Kidney (tissue), 13 donors: ENCODE measurements at regions not wholly inside any gene's neighbourhood (a gene's known extent, or its start where the extent isn't known, plus 50 kb on each side); places are given as distances from the start of the nearest gene placed in this dataset.

Source experiments
- DNase-seq, 5 donors: peaks; one replicate each; pipeline ENCODE4 v3.0.0-alpha.2; 2013 to 2020
- FAIRE-seq: peaks from 2 replicates; lab custom pipeline; 2012; peaks lifted over from hg19 to GRCh38; lab: Jason Lieb, UNC
- H3K27ac ChIP-seq, 2 donors: one replicate each; pipeline ENCODE4 v1.7.0; 2013; ENCODE audit warnings: low read depth in 2 of 2, low read length in 2 of 2, inconsistent platforms in 1 of 2
- H3K27me3 ChIP-seq: one replicate; pipeline ENCODE4 v1.7.1; 2013; ENCODE audit warnings: low read length, inconsistent platforms; ENCODE audit not compliant: control insufficient read depth, insufficient read depth
- H3K36me3 ChIP-seq, 3 donors: one replicate each; pipeline versions ENCODE4 v1.7.0 to v1.7.1; 2013; ENCODE audit warnings: low read length in 3 of 3, control low read depth in 1 of 3, inconsistent platforms in 1 of 3; ENCODE audit not compliant: insufficient read depth in 3 of 3, control insufficient read depth in 2 of 3
- H3K4me1 ChIP-seq, 3 donors: one replicate each; pipeline versions ENCODE4 v1.7.0 to v1.7.1; 2013; ENCODE audit warnings: low read length in 3 of 3, inconsistent platforms in 1 of 3, low read depth in 1 of 3; ENCODE audit not compliant: control insufficient read depth in 2 of 3, insufficient read depth in 2 of 3
- H3K4me3 ChIP-seq, 3 donors: one replicate each; pipeline versions ENCODE4 v1.7.0 to v1.8.1; 2013; ENCODE audit warnings: low read length in 3 of 3, control low read depth in 1 of 3, inconsistent platforms in 1 of 3
- H3K9ac ChIP-seq, 3 donors: one replicate each; pipeline versions ENCODE4 v1.7.0 to v1.7.1; 2013; ENCODE audit warnings: low read length in 3 of 3, control low read depth in 1 of 3, inconsistent platforms in 1 of 3
- H3K9me3 ChIP-seq, 3 donors: one replicate each; pipeline versions ENCODE4 v1.7.0 to v1.7.1; 2013; ENCODE audit warnings: low read length in 3 of 3, control low read depth in 1 of 3, inconsistent platforms in 1 of 3; ENCODE audit not compliant: control insufficient read depth in 2 of 3, insufficient read depth in 1 of 3
- CTCF ChIP-seq: IDR thresholded peaks from 3 replicates; pipeline ENCODE4 v1.5.1; 2012; ENCODE audit warnings: mild to moderate bottlenecking, moderate library complexity, borderline replicate concordance; ENCODE audit not compliant: insufficient read depth; ENCODE audit errors: extremely low read depth
- intact Hi-C: fragments of 100-400 bp; cut with DNase I; formaldehyde crosslinking; loops from one replicate; pipeline ENCODE4 v1.11.1; 2022
- donor health status: control.
- donor health status: control.
- donor health status: control.
- donor health status: control.
- donor health status: control.
- donor health status: DM: yes; HTN: yes; CAD: no.
- donor health status: Normal renal cell carcinoma (clear cell type).

DNA sequence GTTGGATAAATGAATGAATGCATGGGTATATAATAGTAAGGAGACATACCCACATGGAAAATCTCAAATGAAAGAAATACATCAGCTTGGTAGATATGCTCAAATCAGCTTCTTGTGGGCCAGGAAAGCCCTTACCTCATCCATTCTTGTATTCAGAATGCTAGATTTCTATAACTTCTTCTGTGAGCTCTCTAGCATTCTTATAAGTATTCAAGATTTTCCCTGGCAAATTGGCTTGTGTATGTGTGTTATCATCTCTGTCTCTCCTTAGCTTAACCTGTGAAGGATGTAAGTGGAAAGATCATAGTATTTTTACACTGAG lies 100.8 kb downstream of the OR2B2 start:
- no peaks in the 10 kb centered on the region for H3K27me3 ChIP-seq
- H3K9me3 ChIP-seq: no peaks in the 10 kb centered on the region
- no peak for DNase-seq
- TF ChIP-seq CTCF: no peak
- H3K36me3 ChIP-seq: no peaks in the 10 kb centered on the region
- peak overlapping the region in 1 of 3 donors; percentile 19 for H3K4me3 ChIP-seq
- peak overlapping the region in 1 of 3 donors; percentile 8 for H3K9ac ChIP-seq
- FAIRE-seq: no peak
- no peak overlapping the region for H3K27ac ChIP-seq
- intact Hi-C loops: no loop called here
- peaks cover 5% of the 10 kb centered on the region in 3 donors for H3K4me1 ChIP-seq

GRCh38 chr6:27810768-27811450 lies 101.3 kb downstream of the OR2B2 start:
- Histone ChIP-seq H3K9me3 (no peaks in the 10 kb centered on the region), H3K4me3 (peak overlapping the region; percentile 46 to 92 (median 79)), H3K4me1 (peaks cover 5% of the 10 kb centered on the region in 3 donors), H3K27ac (peak overlapping the region; percentile 67 to 79), H3K9ac (peak overlapping the region; percentile 39 to 80 (median 75)), H3K27me3 (no peaks in the 10 kb centered on the region), H3K36me3 (no peaks in the 10 kb centered on the region)
- no peak for FAIRE-seq
- intact Hi-C loops: no loop called here
- TF ChIP-seq CTCF: no peak
- peak in 2 of 5 donors; percentile 57 to 65 for DNase-seq

GRCh38 chr6:27809939-27810767 lies 102.0 kb downstream of the OR2B2 start:
- TF ChIP-seq CTCF: no peak
- intact Hi-C loops: no loop called here
- Histone ChIP-seq H3K27me3 (no peaks in the 10 kb centered on the region), H3K4me1 (peaks cover 5% of the 10 kb centered on the region in 3 donors), H3K9me3 (no peaks in the 10 kb centered on the region), H3K9ac (peak overlapping the region; percentile 39 to 80 (median 75)), H3K4me3 (peak overlapping the region; percentile 46 to 92 (median 79)), H3K27ac (peak overlapping the region; percentile 67 to 79), H3K36me3 (no peaks in the 10 kb centered on the region)
- peak; percentile 86 to 98 (median 95) for DNase-seq
- FAIRE-seq: no peak
